Glutamatergic neuron (in vitro differentiated cells): ENCODE measurements at regions not wholly inside any gene's neighbourhood (a gene's known extent, or its start where the extent isn't known, plus 50 kb on each side); places are given as distances from the start of the nearest gene placed in this dataset.

Experiments
- DNase-seq: peaks from one replicate; pipeline ENCODE4 v3.0.0; 2022
- H3K27ac Mint-ChIP-seq: one replicate; pipeline ENCODE4 v1.8.0; 2020; ENCODE audit warnings: mild to moderate bottlenecking, mixed read lengths, inconsistent platforms; ENCODE audit not compliant: unreplicated experiment
- H3K27me3 Mint-ChIP-seq: one replicate; pipeline ENCODE4 v1.8.0; 2020; ENCODE audit warnings: mild to moderate bottlenecking, moderate library complexity, mixed read lengths, inconsistent platforms; ENCODE audit not compliant: unreplicated experiment
- H3K36me3 Mint-ChIP-seq: one replicate; pipeline ENCODE4 v1.8.0; 2020; ENCODE audit warnings: mild to moderate bottlenecking, mixed read lengths, inconsistent platforms; ENCODE audit not compliant: unreplicated experiment
- H3K4me1 Mint-ChIP-seq: one replicate; pipeline ENCODE4 v1.8.0; 2020; ENCODE audit warnings: mild to moderate bottlenecking, low read depth, mixed read lengths, inconsistent platforms; ENCODE audit not compliant: unreplicated experiment
- H3K4me3 Mint-ChIP-seq: one replicate; pipeline ENCODE4 v1.8.0; 2020; ENCODE audit warnings: mild to moderate bottlenecking, mixed read lengths, inconsistent platforms; ENCODE audit not compliant: unreplicated experiment
- H3K9me3 Mint-ChIP-seq: one replicate; pipeline ENCODE4 v1.8.0; 2020; ENCODE audit warnings: mild to moderate bottlenecking, moderate library complexity, mixed read lengths, inconsistent platforms; ENCODE audit not compliant: unreplicated experiment
- TF ChIP-seq, protein P1 (sequence below): fragments of 200-600 bp; sonication (generic); IDR thresholded peaks from one replicate; pipeline ENCODE4 v1.5.0; 2021; ENCODE audit not compliant: partially characterized antibody, unreplicated experiment

- Mint-ChIP-seq H3K27ac (no peak overlapping the region), H3K4me1 (no peaks in the 10 kb centered on the region), H3K27me3 (no peaks in the 10 kb centered on the region), H3K4me3 (no peak overlapping the region), H3K9me3 (no peaks in the 10 kb centered on the region), H3K36me3 (no peaks in the 10 kb centered on the region)
- TF ChIP-seq, protein P1, sequence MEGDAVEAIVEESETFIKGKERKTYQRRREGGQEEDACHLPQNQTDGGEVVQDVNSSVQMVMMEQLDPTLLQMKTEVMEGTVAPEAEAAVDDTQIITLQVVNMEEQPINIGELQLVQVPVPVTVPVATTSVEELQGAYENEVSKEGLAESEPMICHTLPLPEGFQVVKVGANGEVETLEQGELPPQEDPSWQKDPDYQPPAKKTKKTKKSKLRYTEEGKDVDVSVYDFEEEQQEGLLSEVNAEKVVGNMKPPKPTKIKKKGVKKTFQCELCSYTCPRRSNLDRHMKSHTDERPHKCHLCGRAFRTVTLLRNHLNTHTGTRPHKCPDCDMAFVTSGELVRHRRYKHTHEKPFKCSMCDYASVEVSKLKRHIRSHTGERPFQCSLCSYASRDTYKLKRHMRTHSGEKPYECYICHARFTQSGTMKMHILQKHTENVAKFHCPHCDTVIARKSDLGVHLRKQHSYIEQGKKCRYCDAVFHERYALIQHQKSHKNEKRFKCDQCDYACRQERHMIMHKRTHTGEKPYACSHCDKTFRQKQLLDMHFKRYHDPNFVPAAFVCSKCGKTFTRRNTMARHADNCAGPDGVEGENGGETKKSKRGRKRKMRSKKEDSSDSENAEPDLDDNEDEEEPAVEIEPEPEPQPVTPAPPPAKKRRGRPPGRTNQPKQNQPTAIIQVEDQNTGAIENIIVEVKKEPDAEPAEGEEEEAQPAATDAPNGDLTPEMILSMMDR, result no peak
- DNase-seq, result no peak
Measured at GRCh38 chr16:73251608-73252007, 203.7 kb upstream of the ZFHX3 start.

DNA sequence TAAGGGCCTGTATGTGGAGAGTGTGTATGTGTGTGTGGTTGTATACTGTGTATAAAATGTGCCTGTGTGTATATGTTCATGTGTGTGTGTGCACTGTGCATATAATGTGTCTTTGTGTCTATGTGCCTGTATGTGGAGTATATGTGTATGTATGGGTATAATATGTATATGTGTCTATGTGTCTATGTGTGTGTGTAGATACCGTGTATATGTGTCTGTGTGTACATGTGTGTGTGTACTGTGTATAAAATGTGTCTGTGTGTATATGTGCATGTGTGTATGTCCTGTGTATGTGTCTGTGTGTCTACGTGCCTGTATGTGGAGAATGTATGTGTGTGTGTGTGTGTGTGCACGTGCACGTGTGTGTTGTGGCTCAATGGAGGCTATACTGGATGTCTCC lies 200.4 kb upstream of the ZFHX3 start:
- Mint-ChIP-seq H3K4me3 (no peak overlapping the region), H3K4me1 (no peaks in the 10 kb centered on the region), H3K27me3 (no peaks in the 10 kb centered on the region), H3K27ac (no peak overlapping the region), H3K36me3 (no peaks in the 10 kb centered on the region), H3K9me3 (peaks cover 3% of the 10 kb centered on the region)
- no peak for DNase-seq
- TF ChIP-seq, protein P1, result no peak

DNA sequence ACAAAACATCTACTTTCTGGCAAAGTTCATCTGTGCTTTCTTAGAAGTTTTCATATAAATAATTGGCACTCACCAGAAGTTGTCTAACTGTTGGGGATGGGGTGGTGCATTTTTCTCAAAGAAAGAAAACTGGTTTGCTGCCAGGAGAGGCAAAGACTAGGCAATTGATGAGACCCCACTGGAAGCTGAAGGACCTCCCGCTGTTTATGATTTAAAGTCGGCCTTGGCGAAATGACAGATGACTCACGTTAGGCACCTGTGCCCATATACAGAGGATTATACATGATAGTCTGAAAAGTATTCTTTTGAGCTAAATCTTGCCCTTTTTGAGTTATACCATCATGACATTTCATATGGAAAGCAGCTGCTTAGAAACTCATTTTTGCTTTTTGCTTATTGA lies 193.0 kb upstream of the ZFHX3 start:
- Mint-ChIP-seq H3K27ac (no peak overlapping the region), H3K36me3 (no peaks in the 10 kb centered on the region), H3K4me3 (no peak overlapping the region), H3K4me1 (no peaks in the 10 kb centered on the region), H3K27me3 (no peaks in the 10 kb centered on the region), H3K9me3 (peaks cover 3% of the 10 kb centered on the region)
- TF ChIP-seq, protein P1, result no peak
- no peak for DNase-seq

- Mint-ChIP-seq H3K9me3 (peaks cover 2% of the 10 kb centered on the region), H3K36me3 (no peaks in the 10 kb centered on the region), H3K4me1 (peaks cover 12% of the 10 kb centered on the region), H3K4me3 (no peak overlapping the region), H3K27ac (no peak overlapping the region), H3K27me3 (no peaks in the 10 kb centered on the region)
- TF ChIP-seq, protein P1, result no peak
- no peak for DNase-seq
Measured at GRCh38 chr16:73237601-73238000, 189.7 kb upstream of the ZFHX3 start.

DNA sequence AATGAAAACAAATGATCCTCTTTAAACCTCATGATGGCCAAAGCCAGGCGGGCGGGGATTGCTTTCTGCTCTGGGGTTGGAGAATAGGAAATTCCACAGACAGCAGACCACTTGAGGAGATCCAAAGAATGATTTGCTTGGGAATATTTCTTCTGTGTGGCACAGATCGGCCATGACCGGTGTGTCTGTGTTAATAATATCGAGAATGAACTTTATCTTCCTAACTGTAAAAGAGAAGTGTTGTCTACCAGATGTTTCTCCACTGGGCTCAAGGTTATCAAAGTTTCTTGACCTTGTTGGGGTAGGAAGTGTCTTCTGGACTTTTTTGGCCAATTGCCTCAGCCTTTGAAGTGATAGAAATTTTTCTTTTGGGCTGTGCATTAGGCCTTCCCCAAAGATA lies 186.6 kb upstream of the ZFHX3 start:
- Mint-ChIP-seq H3K4me3 (no peak overlapping the region), H3K27ac (no peak overlapping the region), H3K4me1 (peaks cover 30% of the 10 kb centered on the region), H3K27me3 (peaks cover 2% of the 10 kb centered on the region), H3K36me3 (no peaks in the 10 kb centered on the region), H3K9me3 (peaks cover 4% of the 10 kb centered on the region)
- DNase-seq, result no peak
- TF ChIP-seq, protein P1, result no peak
